OCI-LY7 (cell line): ENCODE measurements at regions not wholly inside any gene's neighbourhood (a gene's known extent, or its start where the extent isn't known, plus 50 kb on each side); places are given as distances from the start of the nearest gene placed in this dataset.

Source experiments
- EZH2phosphoT487 ChIP-seq: fragments of 200-600 bp; sonication (generic); IDR thresholded peaks from 2 replicates; pipeline ENCODE4 v1.6.1; 2018; ENCODE audit warnings: low read depth, borderline replicate concordance, mild to moderate bottlenecking, mixed run types, antibody characterized with exemption, low read length, moderate library complexity, mixed read lengths
- TF ChIP-seq, protein P1 (sequence below): fragments of 200-600 bp; sonication (generic); conservative IDR thresholded peaks from 2 replicates; pipeline ENCODE4 v1.5.1; 2014; ENCODE audit warnings: mild to moderate bottlenecking, antibody characterized with exemption, low read length, moderate library complexity, mixed read lengths

- TF ChIP-seq, protein P1, sequence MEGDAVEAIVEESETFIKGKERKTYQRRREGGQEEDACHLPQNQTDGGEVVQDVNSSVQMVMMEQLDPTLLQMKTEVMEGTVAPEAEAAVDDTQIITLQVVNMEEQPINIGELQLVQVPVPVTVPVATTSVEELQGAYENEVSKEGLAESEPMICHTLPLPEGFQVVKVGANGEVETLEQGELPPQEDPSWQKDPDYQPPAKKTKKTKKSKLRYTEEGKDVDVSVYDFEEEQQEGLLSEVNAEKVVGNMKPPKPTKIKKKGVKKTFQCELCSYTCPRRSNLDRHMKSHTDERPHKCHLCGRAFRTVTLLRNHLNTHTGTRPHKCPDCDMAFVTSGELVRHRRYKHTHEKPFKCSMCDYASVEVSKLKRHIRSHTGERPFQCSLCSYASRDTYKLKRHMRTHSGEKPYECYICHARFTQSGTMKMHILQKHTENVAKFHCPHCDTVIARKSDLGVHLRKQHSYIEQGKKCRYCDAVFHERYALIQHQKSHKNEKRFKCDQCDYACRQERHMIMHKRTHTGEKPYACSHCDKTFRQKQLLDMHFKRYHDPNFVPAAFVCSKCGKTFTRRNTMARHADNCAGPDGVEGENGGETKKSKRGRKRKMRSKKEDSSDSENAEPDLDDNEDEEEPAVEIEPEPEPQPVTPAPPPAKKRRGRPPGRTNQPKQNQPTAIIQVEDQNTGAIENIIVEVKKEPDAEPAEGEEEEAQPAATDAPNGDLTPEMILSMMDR: no peak
- TF ChIP-seq EZH2phosphoT487: no peak
Observed at GRCh38 chrX:121802881-121803412, 755.5 kb downstream of the GLUD2 start.
